Left ventricle myocardium inferior (tissue), 1 donor: ENCODE measurements at regions not wholly inside any gene's neighbourhood (a gene's known extent, or its start where the extent isn't known, plus 50 kb on each side); places are given as distances from the start of the nearest gene placed in this dataset.

Experiments
- DNase-seq: peaks from one replicate; pipeline ENCODE4 v3.0.0-alpha.2; 2020
- H3K27ac ChIP-seq: fragments of 200-600 bp; replicated peaks from 2 replicates; pipeline ENCODE4 v1.8.0; 2021
- H3K27me3 ChIP-seq: fragments of 200-600 bp; 2 replicates; pipeline ENCODE4 v1.8.0; 2021; ENCODE audit warnings: low read depth
- H3K36me3 ChIP-seq: fragments of 200-600 bp; 2 replicates; pipeline ENCODE4 v1.8.0; 2021
- H3K4me1 ChIP-seq: fragments of 200-600 bp; 2 replicates; pipeline ENCODE4 v1.8.0; 2021
- H3K4me3 ChIP-seq: fragments of 200-600 bp; 2 replicates; pipeline ENCODE4 v1.8.0; 2021; ENCODE audit warnings: mild to moderate bottlenecking, moderate library complexity
- H3K9me3 ChIP-seq: fragments of 200-600 bp; replicated peaks from 2 replicates; pipeline ENCODE4 v1.8.0; 2021
- intact Hi-C: fragments of 100-400 bp; cut with micrococcal nuclease; formaldehyde crosslinking; loops from one replicate; pipeline ENCODE4 v1.11.0; 2022
- TF ChIP-seq, protein P1 (sequence below): fragments of 200-600 bp; IDR thresholded peaks from 2 replicates; pipeline ENCODE4 v1.8.0; 2021; ENCODE audit warnings: antibody characterized with exemption, mild to moderate bottlenecking, borderline replicate concordance
- donor health status: DM: no; HTN: yes; CAD: no; lungs with severe emphysema.

DNA sequence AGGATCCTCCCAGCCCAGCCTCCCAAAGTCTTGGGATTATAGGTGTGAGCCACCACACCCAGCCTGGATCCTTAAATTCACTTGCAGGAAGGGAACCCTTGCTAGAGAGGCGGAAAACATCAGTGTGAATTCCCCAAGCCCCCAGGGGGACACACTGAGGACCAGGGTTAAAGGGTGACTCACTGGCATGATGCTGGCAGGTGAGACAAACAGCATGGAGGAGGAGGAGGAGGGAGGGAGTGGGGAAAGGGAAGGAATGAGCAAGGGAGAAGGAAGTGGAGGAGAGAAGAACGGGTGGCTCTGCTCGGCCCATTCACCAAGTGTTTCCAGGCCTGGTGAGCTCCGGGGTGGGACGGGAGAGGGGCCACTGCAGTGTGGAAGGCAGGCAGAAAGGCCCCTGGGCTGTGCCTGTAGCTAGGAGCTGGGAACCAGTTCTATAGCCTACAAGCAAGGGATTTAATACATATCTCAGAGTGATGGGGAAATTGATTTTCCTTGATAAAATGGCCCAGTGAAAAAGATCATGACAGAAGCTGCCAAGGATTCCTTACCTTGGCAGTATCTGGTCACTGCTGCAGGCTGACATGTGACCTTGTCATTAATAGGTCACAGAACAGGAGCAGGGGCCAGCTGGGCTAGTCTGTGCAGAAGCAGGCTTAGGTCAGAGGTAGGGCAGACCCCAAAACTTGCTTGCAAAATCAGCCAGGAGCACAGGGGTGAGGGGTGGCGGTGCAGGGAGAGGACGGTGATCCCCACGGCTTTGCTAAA lies 370.2 kb downstream of the SHANK2 start:
- no peak for DNase-seq
- TF ChIP-seq, protein P1, sequence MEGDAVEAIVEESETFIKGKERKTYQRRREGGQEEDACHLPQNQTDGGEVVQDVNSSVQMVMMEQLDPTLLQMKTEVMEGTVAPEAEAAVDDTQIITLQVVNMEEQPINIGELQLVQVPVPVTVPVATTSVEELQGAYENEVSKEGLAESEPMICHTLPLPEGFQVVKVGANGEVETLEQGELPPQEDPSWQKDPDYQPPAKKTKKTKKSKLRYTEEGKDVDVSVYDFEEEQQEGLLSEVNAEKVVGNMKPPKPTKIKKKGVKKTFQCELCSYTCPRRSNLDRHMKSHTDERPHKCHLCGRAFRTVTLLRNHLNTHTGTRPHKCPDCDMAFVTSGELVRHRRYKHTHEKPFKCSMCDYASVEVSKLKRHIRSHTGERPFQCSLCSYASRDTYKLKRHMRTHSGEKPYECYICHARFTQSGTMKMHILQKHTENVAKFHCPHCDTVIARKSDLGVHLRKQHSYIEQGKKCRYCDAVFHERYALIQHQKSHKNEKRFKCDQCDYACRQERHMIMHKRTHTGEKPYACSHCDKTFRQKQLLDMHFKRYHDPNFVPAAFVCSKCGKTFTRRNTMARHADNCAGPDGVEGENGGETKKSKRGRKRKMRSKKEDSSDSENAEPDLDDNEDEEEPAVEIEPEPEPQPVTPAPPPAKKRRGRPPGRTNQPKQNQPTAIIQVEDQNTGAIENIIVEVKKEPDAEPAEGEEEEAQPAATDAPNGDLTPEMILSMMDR: no peak
- intact Hi-C loops: no loop called here
- H3K27ac ChIP-seq: no peak overlapping the region
- no peaks in the 10 kb centered on the region for H3K36me3 ChIP-seq
- H3K4me3 ChIP-seq: no peak overlapping the region
- no peaks in the 10 kb centered on the region for H3K9me3 ChIP-seq
- no peaks in the 10 kb centered on the region for H3K4me1 ChIP-seq
- peaks cover 76% of the 10 kb centered on the region for H3K27me3 ChIP-seq

DNA sequence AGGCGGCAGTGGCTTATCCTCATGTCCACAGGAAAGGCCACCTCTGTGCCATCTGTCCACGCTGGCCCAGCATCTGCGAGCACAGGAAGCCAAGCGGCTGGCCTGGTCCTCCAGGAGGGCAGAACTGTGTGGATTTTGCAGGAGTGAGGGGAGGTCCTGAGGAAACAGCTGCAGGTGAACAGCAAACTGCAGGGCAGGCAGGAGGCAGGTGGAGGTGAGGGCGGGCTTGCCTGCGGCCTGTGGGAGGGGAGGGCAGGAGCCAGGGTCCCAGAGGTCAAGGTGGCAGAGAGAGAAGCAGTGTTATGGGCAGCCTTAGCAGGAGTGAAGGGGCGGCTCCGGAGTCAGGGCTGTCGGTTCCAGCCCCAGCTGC lies 369.7 kb downstream of the SHANK2 start:
- intact Hi-C loops: no loop called here
- no peaks in the 10 kb centered on the region for H3K9me3 ChIP-seq
- peaks cover 76% of the 10 kb centered on the region for H3K27me3 ChIP-seq
- no peak overlapping the region for H3K4me3 ChIP-seq
- no peaks in the 10 kb centered on the region for H3K4me1 ChIP-seq
- TF ChIP-seq, protein P1: no peak
- no peak for DNase-seq
- H3K27ac ChIP-seq: no peak overlapping the region
- H3K36me3 ChIP-seq: no peaks in the 10 kb centered on the region

DNA sequence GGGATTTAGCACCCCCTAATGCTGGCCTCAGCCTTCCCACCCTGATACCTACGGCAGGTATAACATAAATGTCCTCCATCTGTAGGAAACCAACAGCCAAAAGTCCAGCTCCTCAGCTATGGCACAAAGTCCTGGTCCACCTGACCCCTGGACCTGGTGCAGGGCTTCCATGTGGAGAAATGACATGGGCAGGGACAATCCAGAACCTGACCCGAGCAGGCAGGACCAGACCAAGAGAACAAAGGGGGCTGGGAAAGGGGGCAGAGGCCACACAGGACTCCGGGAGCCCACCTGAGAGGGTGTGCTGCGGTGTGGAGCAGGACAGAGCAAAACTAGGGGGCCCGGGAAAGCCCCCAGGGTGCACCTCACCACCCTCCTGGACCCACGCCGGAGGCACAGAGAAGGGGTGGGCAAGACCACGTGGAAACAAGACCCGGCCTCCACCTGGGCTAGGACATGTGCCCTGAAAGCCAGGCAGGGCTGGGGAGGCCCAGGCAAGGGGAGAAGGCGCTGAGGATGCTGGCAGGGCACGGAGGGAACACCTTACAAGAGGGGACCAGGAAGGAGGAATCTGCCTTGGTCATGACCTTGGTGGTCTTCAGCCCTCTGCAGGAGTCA lies 368.9 kb downstream of the SHANK2 start:
- TF ChIP-seq, protein P1: no peak
- no peak overlapping the region for H3K4me3 ChIP-seq
- no peaks in the 10 kb centered on the region for H3K9me3 ChIP-seq
- H3K4me1 ChIP-seq: no peaks in the 10 kb centered on the region
- peaks cover 74% of the 10 kb centered on the region for H3K27me3 ChIP-seq
- H3K36me3 ChIP-seq: no peaks in the 10 kb centered on the region
- intact Hi-C loops: no loop called here
- DNase-seq: no peak
- no peak overlapping the region for H3K27ac ChIP-seq

DNA sequence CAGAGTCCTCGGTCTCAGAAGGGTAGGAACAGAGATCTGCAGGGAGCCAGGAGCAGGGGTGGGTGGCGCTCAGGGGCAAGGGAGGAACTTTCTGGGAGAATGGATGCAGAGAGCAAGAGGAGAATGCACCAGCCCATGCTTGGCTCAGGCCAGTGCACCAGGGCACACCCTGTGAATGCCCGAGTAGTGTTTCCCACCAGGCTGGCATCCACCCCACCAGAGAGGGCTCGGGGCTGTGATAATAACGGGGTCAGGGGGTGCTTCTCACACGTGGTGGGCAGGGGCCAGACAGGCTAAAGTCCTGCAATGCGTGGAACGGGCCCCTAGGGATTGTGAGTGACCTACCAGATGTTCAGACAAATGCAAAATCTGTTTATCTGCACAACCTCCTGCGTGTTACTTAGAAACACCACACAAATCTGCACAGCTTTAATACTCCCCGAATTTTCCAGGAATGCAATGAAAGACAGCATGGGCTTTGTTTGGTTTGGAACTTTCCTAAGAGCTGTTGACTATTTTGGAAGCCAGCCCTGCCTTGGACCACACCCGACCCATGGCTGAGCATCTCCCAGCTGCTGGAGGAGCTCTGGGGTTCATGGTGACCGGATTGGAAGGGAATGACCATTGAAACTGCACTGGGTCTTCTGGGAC lies 368.3 kb downstream of the SHANK2 start:
- TF ChIP-seq, protein P1: no peak
- Histone ChIP-seq H3K4me3 (no peak overlapping the region), H3K4me1 (no peaks in the 10 kb centered on the region), H3K27me3 (peaks cover 67% of the 10 kb centered on the region), H3K27ac (no peak overlapping the region), H3K9me3 (no peaks in the 10 kb centered on the region), H3K36me3 (no peaks in the 10 kb centered on the region)
- peak; percentile 37 for DNase-seq
- intact Hi-C loops: no loop called here

DNA sequence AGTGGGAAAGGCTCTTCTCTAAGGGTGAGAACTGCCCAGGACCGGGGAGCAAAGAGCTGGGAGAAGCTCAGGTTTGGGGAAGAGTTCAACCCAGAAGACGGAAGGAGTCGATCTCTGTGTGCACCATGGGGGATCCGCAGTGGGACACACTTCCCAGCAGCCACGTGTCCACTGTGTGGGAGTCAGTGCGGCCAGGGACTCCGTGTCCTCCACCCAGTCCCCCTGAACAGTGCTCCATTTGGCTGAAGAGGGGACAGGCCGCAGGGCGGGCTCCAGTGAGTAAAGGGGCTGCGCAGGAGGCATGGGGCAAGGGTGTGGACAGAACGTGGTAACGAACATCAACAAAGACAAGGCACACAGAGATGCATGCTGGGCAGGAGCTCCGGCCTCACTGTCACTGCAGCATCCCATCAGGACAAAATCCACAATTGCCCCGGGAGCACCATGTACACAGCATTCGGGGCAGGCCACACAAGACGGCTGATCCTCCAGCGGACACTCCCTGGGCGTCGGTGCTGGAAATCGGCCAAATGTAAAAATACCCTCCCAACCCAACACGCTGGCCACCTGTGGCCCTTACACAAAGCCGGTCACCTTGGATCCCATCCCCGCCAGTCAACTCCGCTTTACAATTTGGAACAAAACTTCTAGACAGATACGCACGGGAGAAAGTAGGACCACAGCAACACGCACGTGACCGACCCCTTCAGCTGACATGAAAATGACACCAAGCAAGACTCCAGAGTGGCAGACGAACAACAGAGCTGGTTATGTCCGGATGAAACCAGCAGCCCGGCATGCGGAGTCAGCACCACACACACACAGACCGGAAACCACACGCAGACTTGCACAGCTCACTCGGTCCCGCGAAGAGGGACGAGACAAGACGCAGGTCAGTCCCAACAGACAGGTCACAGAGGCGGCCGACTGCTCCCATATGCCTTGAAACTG lies 366.8 kb downstream of the SHANK2 start:
- Histone ChIP-seq H3K36me3 (no peaks in the 10 kb centered on the region), H3K4me3 (no peak overlapping the region), H3K4me1 (no peaks in the 10 kb centered on the region), H3K27ac (no peak overlapping the region), H3K9me3 (no peaks in the 10 kb centered on the region), H3K27me3 (peaks cover 53% of the 10 kb centered on the region)
- no peak for DNase-seq
- TF ChIP-seq, protein P1: no peak
- intact Hi-C loops: no loop called here
